Mucosa of stomach (tissue), 1 donor: ENCODE measurements at regions not wholly inside any gene's neighbourhood (a gene's known extent, or its start where the extent isn't known, plus 50 kb on each side); places are given as distances from the start of the nearest gene placed in this dataset.

Experiments
- H3K27me3 ChIP-seq: one replicate; pipeline ENCODE4 v1.7.0; 2013; ENCODE audit warnings: mild to moderate bottlenecking, low read length; ENCODE audit not compliant: control insufficient read depth, insufficient read depth
- H3K36me3 ChIP-seq: one replicate; pipeline ENCODE4 v1.7.0; 2013; ENCODE audit warnings: low read length; ENCODE audit not compliant: control insufficient read depth, insufficient read depth
- H3K4me1 ChIP-seq: one replicate; pipeline ENCODE4 v1.7.0; 2013; ENCODE audit warnings: mild to moderate bottlenecking, low read length; ENCODE audit not compliant: control insufficient read depth, insufficient read depth
- H3K4me3 ChIP-seq: one replicate; pipeline ENCODE4 v1.7.0; 2013; ENCODE audit warnings: low read length
- H3K9ac ChIP-seq: one replicate; pipeline ENCODE4 v1.7.0; 2013; ENCODE audit warnings: mild to moderate bottlenecking, low read length, moderate library complexity
- H3K9me3 ChIP-seq: one replicate; pipeline ENCODE4 v1.7.0; 2013; ENCODE audit warnings: mild to moderate bottlenecking, low read length, moderate library complexity; ENCODE audit not compliant: control insufficient read depth
- donor health status: Pancreatic carcinoma.

DNA sequence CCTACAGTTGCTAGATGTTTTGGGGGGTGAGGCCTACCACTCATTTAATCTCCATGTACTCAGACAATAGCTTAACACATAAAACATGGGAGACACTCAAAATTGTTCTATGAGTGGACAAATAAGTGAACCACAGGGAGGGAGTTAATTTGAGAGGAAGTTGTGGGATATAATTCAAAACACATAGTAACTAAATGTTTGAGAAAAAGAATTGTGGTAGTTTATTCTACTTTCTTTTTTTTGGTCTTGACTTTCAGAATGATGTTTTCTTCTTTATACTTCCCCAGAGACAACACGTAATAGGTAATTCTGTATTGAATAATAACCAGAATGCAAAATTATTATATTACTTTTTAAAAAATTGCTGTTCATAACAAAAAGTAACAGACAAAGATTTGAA, 453.8 kb downstream of the RFPL4B start:
- Histone ChIP-seq H3K9me3 (no peaks in the 10 kb centered on the region), H3K36me3 (no peaks in the 10 kb centered on the region)

DNA sequence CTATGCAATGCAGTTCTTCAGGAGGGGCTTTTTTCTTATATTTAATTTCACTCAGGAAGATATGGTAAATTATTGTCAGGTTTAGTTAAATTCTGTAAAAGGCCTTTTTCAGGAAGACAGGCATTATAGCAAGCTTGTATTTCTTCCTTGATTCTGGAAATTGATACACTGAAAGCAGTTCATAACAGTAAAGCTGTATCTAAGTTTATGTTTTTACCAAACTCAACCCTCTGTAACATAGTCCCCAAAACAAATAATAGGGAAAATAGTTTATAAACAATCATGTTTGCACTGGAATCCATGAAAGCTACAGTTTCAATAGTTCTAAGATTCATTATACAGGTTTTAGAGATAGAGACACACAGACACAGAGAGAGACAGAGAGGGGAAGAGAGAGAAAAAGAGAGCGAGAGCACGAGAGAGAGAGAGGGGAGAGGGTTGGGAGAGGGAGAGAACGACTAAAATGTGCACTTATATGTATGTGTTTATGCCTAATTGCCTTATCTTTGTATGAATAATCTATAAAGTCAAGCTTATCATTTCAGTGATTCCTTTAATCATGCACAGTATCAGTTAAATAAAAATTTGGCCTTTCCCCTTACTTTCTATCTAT, 454.4 kb downstream of the RFPL4B start:
- Histone ChIP-seq H3K4me1 (no peaks in the 10 kb centered on the region), H3K4me3 (no peak overlapping the region), H3K9ac (no peak overlapping the region), H3K27me3 (no peaks in the 10 kb centered on the region), H3K9me3 (no peaks in the 10 kb centered on the region), H3K36me3 (no peaks in the 10 kb centered on the region)

More for the DNA sequence above, 453.8 kb downstream of the RFPL4B start:
- Histone ChIP-seq H3K9ac (no peak overlapping the region), H3K4me3 (no peak overlapping the region), H3K4me1 (no peaks in the 10 kb centered on the region), H3K27me3 (no peaks in the 10 kb centered on the region)

- Histone ChIP-seq H3K27me3 (no peaks in the 10 kb centered on the region), H3K4me1 (no peaks in the 10 kb centered on the region)
Observed at GRCh38 chr6:112802144-112802543, 455.0 kb downstream of the RFPL4B start.

DNA sequence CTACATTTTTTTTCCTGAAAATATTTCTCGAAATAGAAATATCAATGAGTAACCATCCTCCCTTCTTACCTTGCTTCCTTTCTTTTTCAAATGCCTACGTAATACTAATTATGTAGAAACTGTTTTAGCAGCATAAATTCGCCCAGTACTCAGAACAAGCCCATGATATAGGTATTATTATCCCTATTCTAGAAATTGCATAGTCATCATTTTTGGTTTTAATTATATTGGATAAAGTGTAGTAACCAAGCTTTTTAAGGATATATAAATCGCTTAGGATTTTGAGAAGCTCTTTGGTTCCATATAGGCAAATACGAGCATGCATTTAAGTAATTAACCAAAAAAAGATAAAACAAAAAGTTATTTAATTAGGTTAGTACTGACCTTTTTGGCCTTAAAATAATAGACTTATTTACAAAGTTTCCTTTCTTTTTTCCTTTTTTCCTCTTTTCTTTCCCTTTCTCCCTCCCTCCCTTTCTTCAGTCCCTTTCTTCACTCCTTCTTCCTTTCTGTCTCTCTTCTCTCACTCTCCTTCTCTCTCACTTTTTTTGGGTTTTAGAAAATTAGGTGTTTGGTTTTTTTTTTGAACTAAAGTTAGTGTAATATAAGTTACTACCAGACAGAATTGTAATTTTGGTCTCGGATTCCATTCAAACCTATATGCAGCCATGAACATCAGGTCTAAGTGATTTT, 457.7 kb downstream of the RFPL4B start:
- Histone ChIP-seq H3K4me3 (no peak overlapping the region), H3K9me3 (no peaks in the 10 kb centered on the region), H3K27me3 (no peaks in the 10 kb centered on the region), H3K36me3 (no peaks in the 10 kb centered on the region), H3K9ac (no peak overlapping the region), H3K4me1 (no peaks in the 10 kb centered on the region)

More at GRCh38 chr6:112802144-112802543, 455.0 kb downstream of the RFPL4B start:
- no peak overlapping the region for H3K9ac ChIP-seq
- H3K36me3 ChIP-seq = no peaks in the 10 kb centered on the region
- no peak overlapping the region for H3K4me3 ChIP-seq
- no peaks in the 10 kb centered on the region for H3K9me3 ChIP-seq

DNA sequence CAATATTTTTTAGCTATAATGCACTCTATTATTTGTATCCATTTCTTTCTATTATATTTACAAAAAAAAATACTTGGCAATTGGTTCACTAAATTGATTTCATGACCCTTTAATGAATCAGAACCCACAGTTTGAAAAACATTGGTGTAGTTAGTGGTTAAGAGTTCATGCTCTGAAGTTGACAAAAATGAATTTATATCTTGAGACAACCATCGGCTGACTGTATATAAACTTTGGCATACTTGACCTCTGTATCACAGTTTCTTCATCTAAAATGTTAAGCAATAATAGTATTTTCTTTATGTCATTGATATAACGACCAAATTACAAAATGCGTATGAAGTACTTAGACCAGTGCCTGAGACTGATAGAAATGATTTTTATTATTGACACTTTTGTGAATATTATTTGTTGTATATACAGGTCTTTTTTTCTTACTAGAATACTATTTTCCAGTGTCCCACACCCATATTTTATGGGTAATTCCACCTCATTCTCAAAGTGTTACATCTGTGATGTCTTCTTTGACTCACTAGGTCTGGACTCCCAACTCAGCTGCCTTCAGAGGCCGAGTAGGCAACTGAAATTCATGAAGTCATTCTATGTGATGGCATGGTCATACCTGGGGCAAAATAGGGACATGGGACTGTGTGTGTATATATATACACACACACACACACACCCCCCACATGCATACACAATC, 459.2 kb downstream of the RFPL4B start:
- Histone ChIP-seq H3K36me3 (no peaks in the 10 kb centered on the region), H3K27me3 (no peaks in the 10 kb centered on the region), H3K9ac (no peak overlapping the region), H3K4me1 (no peaks in the 10 kb centered on the region), H3K4me3 (no peak overlapping the region), H3K9me3 (no peaks in the 10 kb centered on the region)

DNA sequence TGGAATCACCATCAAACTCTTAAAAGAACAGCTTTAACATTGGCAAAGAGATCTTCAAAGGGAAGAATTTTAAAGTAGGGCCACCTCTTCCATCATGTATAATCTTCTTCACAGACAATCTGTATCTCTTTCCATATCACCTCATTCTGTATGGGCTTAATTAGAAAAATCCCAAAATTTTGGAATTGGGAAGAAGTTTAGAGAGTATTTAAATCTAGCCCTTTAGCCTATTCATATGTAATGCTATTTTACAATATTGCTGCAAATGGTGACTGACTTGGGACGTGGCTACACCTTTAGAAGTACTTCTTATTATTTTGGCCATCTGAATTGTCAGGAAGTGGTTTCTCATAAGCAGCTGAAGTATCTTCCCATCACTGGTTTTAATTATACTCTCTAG, 474.3 kb downstream of the RFPL4B start:
- no peak overlapping the region for H3K9ac ChIP-seq
- no peaks in the 10 kb centered on the region for H3K9me3 ChIP-seq
- H3K4me1 ChIP-seq = no peaks in the 10 kb centered on the region
- H3K36me3 ChIP-seq = no peaks in the 10 kb centered on the region
- no peak overlapping the region for H3K4me3 ChIP-seq
- H3K27me3 ChIP-seq = no peaks in the 10 kb centered on the region

GRCh38 chr6:112822769-112823168, 475.6 kb downstream of the RFPL4B start:
- H3K27me3 ChIP-seq = no peaks in the 10 kb centered on the region
- no peaks in the 10 kb centered on the region for H3K9me3 ChIP-seq
- no peak overlapping the region for H3K4me3 ChIP-seq
- H3K4me1 ChIP-seq = no peaks in the 10 kb centered on the region
- H3K9ac ChIP-seq = no peak overlapping the region
- no peaks in the 10 kb centered on the region for H3K36me3 ChIP-seq

GRCh38 chr6:112827793-112828192, 480.7 kb downstream of the RFPL4B start:
- no peak overlapping the region for H3K9ac ChIP-seq
- H3K4me1 ChIP-seq = no peaks in the 10 kb centered on the region
- H3K9me3 ChIP-seq = no peaks in the 10 kb centered on the region
- H3K4me3 ChIP-seq = no peak overlapping the region
- H3K36me3 ChIP-seq = no peaks in the 10 kb centered on the region
- no peaks in the 10 kb centered on the region for H3K27me3 ChIP-seq

- Histone ChIP-seq H3K27me3 (no peaks in the 10 kb centered on the region), H3K9me3 (no peaks in the 10 kb centered on the region), H3K9ac (no peak overlapping the region), H3K4me3 (no peak overlapping the region), H3K4me1 (no peaks in the 10 kb centered on the region), H3K36me3 (no peaks in the 10 kb centered on the region)
Observed at GRCh38 chr6:112831022-112831421, 483.9 kb downstream of the RFPL4B start.

- Histone ChIP-seq H3K4me3 (no peak overlapping the region), H3K36me3 (no peaks in the 10 kb centered on the region), H3K9ac (no peak overlapping the region), H3K27me3 (no peaks in the 10 kb centered on the region), H3K9me3 (no peaks in the 10 kb centered on the region), H3K4me1 (no peaks in the 10 kb centered on the region)
Observed at GRCh38 chr6:112833581-112834131, 486.5 kb downstream of the RFPL4B start.

- no peak overlapping the region for H3K4me3 ChIP-seq
- H3K9me3 ChIP-seq = no peaks in the 10 kb centered on the region
- no peaks in the 10 kb centered on the region for H3K36me3 ChIP-seq
- H3K9ac ChIP-seq = no peak overlapping the region
- no peaks in the 10 kb centered on the region for H3K4me1 ChIP-seq
- no peaks in the 10 kb centered on the region for H3K27me3 ChIP-seq
Observed at GRCh38 chr6:112835078-112835477, 487.9 kb downstream of the RFPL4B start.

DNA sequence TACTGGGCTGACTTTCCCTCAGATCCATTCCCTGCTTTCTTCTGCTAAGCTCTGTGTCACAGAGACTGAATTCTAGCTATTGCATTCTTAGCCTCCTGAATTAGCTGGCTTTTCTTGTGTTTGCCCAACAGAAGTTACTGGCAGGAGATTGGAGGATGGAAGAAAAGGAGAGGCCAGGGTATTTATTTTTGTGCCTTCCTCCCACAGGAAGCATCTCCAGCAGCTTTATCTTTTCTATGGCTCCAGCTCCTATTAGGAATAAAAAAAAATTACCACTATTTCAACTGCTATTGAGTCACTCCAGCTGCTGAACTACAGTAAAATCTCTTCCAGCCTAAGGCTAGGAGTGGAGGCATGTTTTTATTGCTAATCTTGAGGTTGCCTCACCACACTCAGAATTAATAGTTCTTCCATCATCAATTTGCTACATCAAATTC, 492.4 kb downstream of the RFPL4B start:
- Histone ChIP-seq H3K36me3 (no peaks in the 10 kb centered on the region), H3K4me3 (no peak overlapping the region), H3K4me1 (no peaks in the 10 kb centered on the region)

More for the DNA sequence above, 492.4 kb downstream of the RFPL4B start:
- Histone ChIP-seq H3K9ac (no peak overlapping the region), H3K9me3 (no peaks in the 10 kb centered on the region), H3K27me3 (no peaks in the 10 kb centered on the region)
